ENCODE measurements at regions not wholly inside any gene's neighbourhood (a gene's known extent, or its start where the extent isn't known, plus 50 kb on each side); places are given as distances from the start of the nearest gene placed in this dataset.
"Not testable (repeated sequence)": the region's sequence is repeated elsewhere in the genome, so short reads cannot be mapped to it uniquely, and the experiment has no call there.

DNA sequence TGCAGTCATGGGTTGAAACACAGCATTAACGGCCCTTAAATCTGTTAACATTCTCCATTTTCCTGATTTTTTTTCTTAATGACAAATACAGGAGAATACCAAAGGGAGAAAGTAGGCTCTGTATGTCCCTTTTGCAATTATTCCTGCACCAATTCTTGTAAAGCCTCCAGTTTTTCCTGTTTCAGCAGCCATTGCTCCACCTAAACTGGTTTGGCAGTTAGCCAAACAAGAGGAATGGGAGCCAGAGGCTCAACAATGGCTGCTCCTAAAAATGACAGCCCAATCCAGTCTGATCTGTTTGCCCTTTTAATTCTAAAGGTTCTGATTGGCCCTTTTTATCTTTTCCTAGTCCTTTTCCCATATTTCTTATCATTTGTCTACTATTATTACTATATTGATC lies 284.2 kb upstream of the SGK1 start:
- no peak for DNase-seq

GRCh38 chr6:134600671-134601070 lies 282.8 kb upstream of the SGK1 start:
- no peak for DNase-seq

- DNase-seq: no peak
Measured at GRCh38 chr6:134599079-134599478, 281.2 kb upstream of the SGK1 start.

DNA sequence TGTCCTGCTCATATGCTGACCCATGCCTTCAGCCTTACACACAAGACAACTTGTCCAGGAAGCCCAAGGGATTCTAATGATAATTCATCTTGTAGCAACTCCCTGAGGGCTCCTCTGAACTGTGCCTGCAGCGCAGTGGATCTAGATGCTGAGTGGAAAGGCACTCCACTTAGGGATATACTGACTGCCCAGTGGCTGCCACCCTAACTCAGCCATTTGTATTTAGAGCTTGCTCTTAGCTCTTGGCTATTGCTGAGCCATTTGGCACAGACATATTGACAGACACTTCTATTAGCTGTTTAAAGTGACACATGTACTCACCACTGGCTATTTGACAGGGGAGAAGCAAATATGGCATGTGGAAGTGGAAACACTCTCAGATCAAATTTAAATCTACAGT lies 278.3 kb upstream of the SGK1 start:
- no peak for DNase-seq

GRCh38 chr6:134594881-134595280 lies 277.0 kb upstream of the SGK1 start:
- DNase-seq: no peak

DNA sequence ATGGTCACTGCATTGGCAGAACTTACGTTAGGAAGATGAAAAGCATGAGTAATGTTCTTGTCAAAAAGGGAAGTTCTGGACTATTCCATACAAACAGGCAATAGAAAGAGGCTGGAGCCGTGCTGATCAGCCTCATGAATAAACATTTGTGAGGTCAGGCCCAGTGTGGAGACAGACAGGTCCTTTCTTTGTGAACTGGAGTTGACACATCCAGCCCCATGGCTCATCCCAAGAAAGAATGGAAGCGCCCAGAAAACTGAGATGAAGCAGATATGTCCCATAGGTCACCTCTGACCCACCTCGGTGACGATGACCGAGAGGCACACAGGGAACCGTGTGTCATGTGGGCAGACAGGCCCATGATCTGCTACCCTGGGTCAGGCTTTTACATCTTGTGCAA lies 276.0 kb upstream of the SGK1 start:
- no peak for DNase-seq

DNA sequence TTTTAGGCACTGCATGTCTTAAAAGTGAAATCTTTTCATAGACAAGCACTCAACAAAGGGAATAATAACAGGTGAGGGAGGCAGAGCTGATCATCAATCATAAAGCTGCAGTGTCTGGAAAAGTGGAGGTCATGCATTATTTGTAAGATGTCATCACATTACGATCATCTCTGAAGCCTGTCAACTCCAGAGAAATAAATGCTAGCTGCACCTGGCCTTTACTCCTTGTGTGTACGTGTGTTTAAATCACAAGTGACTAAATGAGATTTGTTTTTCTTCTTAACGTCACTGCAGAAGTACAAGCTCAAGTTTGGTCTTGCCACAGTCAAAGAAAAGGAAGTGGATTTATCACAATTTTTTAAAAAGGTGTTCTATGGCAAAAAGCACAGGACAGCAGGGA lies 275.5 kb upstream of the SGK1 start:
- no peak for DNase-seq

DNA sequence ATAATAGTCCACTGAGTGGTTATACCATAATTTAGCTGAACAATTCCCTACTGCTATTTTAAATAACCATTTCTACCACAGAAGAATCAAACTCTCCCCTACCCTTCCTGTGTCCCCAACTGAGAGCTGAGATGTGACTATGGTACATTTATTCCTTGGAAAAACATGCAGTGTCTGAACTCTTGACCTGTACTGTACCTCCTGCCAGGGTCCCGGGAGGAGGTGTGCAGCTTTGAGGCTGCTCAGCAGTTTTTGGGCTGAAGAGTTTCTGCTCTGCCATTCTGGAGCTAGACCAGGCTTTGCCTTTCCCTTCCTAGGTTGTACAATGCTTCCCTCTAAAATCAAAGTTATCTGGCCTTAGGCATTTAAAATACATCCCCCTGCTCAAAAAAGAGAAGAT lies 275.1 kb upstream of the SGK1 start:
- DNase-seq: no peak

DNA sequence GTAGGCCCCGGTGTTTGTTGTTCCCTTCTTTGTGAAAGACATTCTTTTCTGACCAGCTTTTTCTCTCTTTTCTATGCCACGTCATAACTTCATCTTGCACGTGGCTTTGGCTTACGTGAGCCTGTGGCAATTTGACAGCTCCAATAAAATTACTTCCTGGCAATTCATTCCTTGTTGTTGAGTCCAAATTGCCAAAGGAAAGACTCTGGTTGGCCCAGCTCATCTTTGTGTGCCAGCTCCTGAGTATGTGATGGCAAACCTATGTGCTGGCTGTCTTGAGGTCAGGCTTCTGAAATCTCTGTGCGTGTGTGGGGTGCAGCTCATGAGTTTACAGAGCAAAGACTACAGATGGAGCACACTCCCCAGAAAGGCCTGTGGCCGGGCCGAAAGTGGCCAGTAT lies 272.5 kb upstream of the SGK1 start:
- DNase-seq: peak; percentile 69

GRCh38 chr6:134590004-134590403 lies 272.1 kb upstream of the SGK1 start:
- DNase-seq: no peak

GRCh38 chr6:134589512-134589911 lies 271.6 kb upstream of the SGK1 start:
- peak; percentile 99 for DNase-seq

- no peak for DNase-seq
Measured at GRCh38 chr6:134588267-134588666, 270.4 kb upstream of the SGK1 start.

DNA sequence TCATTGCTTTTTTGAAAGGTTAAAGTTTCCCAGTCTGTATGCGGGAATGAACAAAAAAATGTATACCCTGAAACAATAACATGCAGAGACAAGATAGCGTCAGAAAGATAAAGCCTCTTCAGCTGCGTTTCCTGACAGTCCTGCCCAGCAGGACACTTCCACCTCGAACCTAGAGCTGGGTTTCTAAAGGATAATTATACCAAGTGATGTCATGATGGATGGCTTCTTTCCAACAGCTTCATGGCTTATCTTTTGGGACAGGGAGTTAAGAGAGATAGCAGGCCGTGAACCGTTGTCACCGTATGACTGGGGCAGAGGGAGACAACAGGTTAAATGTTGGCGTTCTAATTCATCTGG lies 267.6 kb upstream of the SGK1 start:
- no peak for DNase-seq

- no peak for DNase-seq
Measured at GRCh38 chr6:134584847-134585516, 267.1 kb upstream of the SGK1 start.

GRCh38 chr6:134577998-134578397 lies 260.1 kb upstream of the SGK1 start:
- DNase-seq: no peak

- DNase-seq: no peak
Measured at GRCh38 chr6:134575221-134575620, 257.3 kb upstream of the SGK1 start.

- no peak for DNase-seq
Measured at GRCh38 chr6:134574491-134574890, 256.6 kb upstream of the SGK1 start.

DNA sequence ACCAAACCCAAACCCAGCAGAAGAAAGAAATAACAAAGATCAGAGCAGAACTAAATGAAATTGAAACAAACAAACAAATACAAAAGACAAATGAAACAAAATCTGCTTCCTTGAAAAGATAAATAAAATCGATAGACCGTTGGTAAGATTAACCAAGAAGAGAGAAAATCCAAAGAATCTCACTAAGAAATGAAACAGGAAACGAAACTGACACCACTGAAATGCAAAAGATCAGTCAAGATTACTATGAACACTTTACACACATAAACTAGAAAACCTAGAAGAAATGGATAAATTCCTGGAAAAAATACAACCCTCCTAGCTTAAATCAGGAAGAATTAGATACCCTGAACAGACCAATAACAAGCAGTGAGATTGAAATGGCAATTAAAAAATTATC lies 252.1 kb upstream of the SGK1 start:
- not testable (repeated sequence) for DNase-seq

DNA sequence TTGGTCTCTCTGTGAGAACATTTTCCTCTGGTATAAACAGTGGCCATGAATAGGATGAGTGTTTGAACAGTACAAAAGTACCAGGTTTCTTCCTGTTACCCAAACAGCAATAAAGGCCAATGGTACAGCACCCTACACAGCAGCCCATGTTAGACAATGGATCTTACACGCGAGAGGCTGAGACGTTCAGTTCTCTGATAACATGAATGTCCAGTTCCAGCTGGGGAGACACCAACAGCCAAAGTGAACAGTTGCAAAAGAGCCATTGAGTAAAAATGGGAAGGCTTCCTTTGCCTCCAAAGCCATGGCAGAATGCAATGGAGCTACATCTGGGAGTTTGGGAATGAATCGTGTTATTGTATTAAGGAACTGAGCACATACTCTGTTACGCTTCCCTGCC lies 246.8 kb upstream of the SGK1 start:
- no peak for DNase-seq

DNA sequence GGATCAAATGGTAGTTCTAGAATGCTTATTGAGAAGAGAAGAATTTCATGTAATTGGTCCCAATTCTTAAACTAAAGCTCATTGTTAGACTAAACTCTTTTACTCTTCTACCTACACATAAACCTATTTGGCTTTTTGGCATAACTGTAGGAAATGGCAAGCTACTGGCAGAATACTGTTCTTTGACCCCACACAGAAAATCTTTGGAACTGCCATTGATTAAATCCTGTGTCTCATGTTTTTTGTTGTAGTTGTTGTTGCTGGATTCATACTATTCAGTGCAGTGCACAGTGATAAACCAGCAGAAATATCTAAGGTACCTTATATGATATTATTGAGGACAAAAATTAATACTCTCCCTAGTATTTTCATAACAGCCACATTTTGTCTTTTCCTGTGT lies 242.1 kb upstream of the SGK1 start:
- no peak for DNase-seq

- no peak for DNase-seq
Measured at GRCh38 chr6:134557509-134557908, 239.6 kb upstream of the SGK1 start.

DNA sequence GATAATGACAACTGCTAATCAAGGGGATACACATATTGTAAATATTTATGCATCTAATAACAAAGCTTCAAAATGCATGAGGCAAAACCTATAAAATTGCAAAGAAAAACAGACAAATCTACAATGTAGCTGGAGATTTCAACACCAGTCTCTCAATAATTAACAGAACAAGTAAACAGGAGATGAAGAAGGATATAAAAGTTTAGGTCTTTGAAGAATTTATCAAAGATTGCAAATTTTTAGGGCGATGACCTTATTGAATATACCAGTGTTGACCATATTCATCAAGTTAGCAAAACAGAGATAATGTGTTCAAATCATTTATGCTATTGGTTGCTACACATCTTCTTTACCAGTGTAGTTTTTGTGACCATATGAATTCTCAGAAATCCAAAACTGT lies 237.8 kb upstream of the SGK1 start:
- DNase-seq: no peak

- peak; percentile 74 for DNase-seq
Measured at GRCh38 chr6:134553936-134554335, 236.0 kb upstream of the SGK1 start.

- peak; percentile 87 for DNase-seq
Measured at GRCh38 chr6:134551245-134551960, 233.5 kb upstream of the SGK1 start.

GRCh38 chr6:134550604-134551003 lies 232.7 kb upstream of the SGK1 start:
- DNase-seq: peak; percentile 74

Data from fibroblast of skin of right quadriceps (primary cell).